ENCODE measurements at regions not wholly inside any gene's neighbourhood (a gene's known extent, or its start where the extent isn't known, plus 50 kb on each side); places are given as distances from the start of the nearest gene placed in this dataset.

GRCh38 chr7:25907731-25908130, 244.3 kb upstream of the NFE2L3 start:
- TF ChIP-seq TAF1 (IDR thresholded peaks at IDR 0.05; ENCODE audit: low read depth, low read length): no peak
- TF ChIP-seq POLR2A (IDR thresholded peaks at IDR 0.05; ENCODE audit: low read depth, low read length): no peak
- no peak for TF ChIP-seq POLR2AphosphoS5 (IDR thresholded peaks at IDR 0.05; ENCODE audit: low read depth, low read length)
- no peak for TF ChIP-seq POU2F2 (IDR thresholded peaks at IDR 0.05; ENCODE audit: low read depth, low read length)
